Fibroblast of the conjunctiva (primary cell): ENCODE measurements at regions not wholly inside any gene's neighbourhood (a gene's known extent, or its start where the extent isn't known, plus 50 kb on each side); places are given as distances from the start of the nearest gene placed in this dataset.

Experiments used
- DNase-seq: peaks from one replicate; pipeline ENCODE4 v3.0.0-alpha.2; 2010; ENCODE audit warnings: low read depth

- DNase-seq: no peak
Observed at GRCh38 chr3:144229330-144229729, 257.7 kb downstream of the DIPK2A start.

GRCh38 chr3:144229953-144230352 lies 258.3 kb downstream of the DIPK2A start:
- DNase-seq: no peak

- DNase-seq: no peak
Observed at GRCh38 chr3:144235489-144235888, 263.9 kb downstream of the DIPK2A start.

- DNase-seq: no peak
Observed at GRCh38 chr3:144237351-144237750, 265.7 kb downstream of the DIPK2A start.

- no peak for DNase-seq
Observed at GRCh38 chr3:144241404-144241803, 269.8 kb downstream of the DIPK2A start.

- no peak for DNase-seq
Observed at GRCh38 chr3:144242747-144243146, 271.1 kb downstream of the DIPK2A start.

- DNase-seq: no peak
Observed at GRCh38 chr3:144244662-144245061, 273.0 kb downstream of the DIPK2A start.

GRCh38 chr3:144252896-144253295 lies 281.3 kb downstream of the DIPK2A start:
- no peak for DNase-seq

GRCh38 chr3:144257381-144257780 lies 285.8 kb downstream of the DIPK2A start:
- no peak for DNase-seq

- DNase-seq: no peak
Observed at GRCh38 chr3:144259267-144259666, 287.6 kb downstream of the DIPK2A start.

- peak; percentile 12 for DNase-seq
Observed at GRCh38 chr3:144263706-144264105, 292.1 kb downstream of the DIPK2A start.

GRCh38 chr3:144264350-144264749 lies 292.7 kb downstream of the DIPK2A start:
- no peak for DNase-seq

- no peak for DNase-seq
Observed at GRCh38 chr3:144264794-144265193, 293.2 kb downstream of the DIPK2A start.

- no peak for DNase-seq
Observed at GRCh38 chr3:144265542-144266100, 294.0 kb downstream of the DIPK2A start.

- no peak for DNase-seq
Observed at GRCh38 chr3:144270100-144270499, 298.5 kb downstream of the DIPK2A start.

- DNase-seq: no peak
Observed at GRCh38 chr3:144272680-144273079, 301.1 kb downstream of the DIPK2A start.

GRCh38 chr3:144273601-144274000 lies 302.0 kb downstream of the DIPK2A start:
- DNase-seq: no peak

GRCh38 chr3:144275005-144275404 lies 303.4 kb downstream of the DIPK2A start:
- no peak for DNase-seq

- DNase-seq: no peak
Observed at GRCh38 chr3:144282313-144282712, 310.7 kb downstream of the DIPK2A start.

- no peak for DNase-seq
Observed at GRCh38 chr3:144286235-144286910, 314.8 kb downstream of the DIPK2A start.

- no peak for DNase-seq
Observed at GRCh38 chr3:144287001-144287400, 315.4 kb downstream of the DIPK2A start.

- DNase-seq: no peak
Observed at GRCh38 chr3:144289057-144289456, 317.4 kb downstream of the DIPK2A start.

GRCh38 chr3:144294659-144295538 lies 323.3 kb downstream of the DIPK2A start:
- no peak for DNase-seq
